ENCODE measurements at regions not wholly inside any gene's neighbourhood (a gene's known extent, or its start where the extent isn't known, plus 50 kb on each side); places are given as distances from the start of the nearest gene placed in this dataset.

- no peak for DNase-seq
Observed at GRCh38 chr21:38740090-38740489, 65.6 kb upstream of the ETS2 start.

- no peak for DNase-seq
Observed at GRCh38 chr21:38741092-38741949, 64.4 kb upstream of the ETS2 start.

GRCh38 chr21:38741950-38742256 is 63.8 kb upstream of the ETS2 start:
- DNase-seq = no peak

DNA sequence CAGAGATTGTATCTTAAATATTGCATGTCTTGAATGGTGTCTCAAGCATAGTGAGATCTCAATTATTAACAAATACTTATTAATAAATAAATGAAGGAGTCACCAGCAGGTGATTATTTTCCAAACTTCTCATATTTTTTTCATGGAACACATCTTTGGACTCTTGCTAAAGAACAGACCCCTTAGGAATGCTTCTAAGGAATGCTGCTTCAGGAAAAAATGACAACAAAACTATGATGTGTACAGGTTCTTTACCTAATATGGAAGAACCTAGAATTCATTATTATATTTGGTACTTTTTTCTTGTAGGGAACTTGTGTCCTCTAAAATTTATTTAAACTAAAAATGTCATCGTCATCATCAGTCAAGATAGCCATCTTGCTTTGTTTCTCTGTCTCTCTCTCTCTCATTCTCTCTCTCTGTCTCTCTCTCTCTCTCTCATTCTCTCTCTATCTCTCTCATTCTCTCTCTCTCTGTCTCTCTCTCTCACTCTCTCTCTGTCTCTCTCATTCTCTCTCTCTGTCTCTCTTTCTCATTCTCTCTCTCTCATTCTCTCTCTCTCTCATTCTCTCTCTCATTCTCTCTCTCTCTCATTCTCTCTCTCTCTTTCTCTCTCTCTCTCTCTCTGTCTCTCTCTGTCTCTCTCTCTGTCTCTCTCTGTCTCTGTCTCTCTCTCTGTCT is 63.0 kb upstream of the ETS2 start:
- no peak for DNase-seq

DNA sequence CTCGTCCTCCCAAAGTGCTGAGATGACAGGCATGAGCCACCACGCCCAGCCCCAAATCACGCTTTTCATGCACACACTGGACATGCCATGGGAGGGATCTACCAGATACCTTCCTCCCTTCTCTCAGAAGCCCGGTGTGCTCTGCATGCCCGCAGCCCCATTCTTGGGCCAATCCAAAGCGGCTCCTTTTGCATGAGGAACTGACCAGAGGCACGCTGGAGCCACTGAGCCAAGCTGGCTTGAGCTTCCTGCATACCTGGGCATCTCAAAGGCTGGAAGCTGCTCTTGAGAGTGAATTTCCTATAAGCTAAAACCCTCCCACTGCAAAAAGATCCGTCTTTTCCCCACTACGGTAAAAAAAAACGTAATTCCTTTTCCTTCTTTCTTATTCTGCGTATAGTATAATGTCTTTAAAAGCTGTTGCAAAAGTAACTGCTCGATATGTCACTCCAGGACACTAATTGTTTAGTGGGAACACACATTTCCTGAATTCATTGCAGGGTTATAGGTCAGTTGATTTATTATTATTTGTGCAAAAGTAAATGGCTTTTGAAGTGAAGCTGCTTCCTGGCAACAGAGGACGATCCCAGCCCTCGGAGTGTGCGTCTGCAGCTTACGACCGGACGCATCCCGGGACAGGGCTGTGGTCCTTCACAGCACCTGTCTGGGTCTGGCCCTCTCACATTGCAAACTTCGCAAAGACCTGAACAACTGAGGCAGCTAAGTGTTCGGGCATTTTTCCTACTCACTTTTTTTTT is 61.8 kb upstream of the ETS2 start:
- no peak for DNase-seq

DNA sequence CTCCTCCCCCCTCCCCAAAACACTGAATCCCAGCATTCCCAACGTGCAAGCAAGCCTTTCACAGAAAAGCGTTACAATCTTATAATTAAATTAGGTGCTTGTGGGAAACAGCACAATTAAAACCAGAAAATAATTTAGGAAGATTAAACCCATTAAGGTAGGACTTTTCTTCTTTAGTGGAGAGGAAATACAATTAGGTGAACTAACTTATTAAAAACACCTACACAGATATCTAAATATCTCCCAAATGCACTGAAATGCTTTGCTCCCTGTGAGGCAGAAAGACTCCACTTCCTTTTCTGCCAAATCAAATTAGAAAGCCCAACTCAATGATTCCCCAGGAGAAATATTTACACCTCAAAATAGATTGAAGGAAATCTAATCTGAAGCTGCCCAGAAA is 60.9 kb upstream of the ETS2 start:
- DNase-seq = no peak

GRCh38 chr21:38747810-38748209 is 57.9 kb upstream of the ETS2 start:
- no peak for DNase-seq

DNA sequence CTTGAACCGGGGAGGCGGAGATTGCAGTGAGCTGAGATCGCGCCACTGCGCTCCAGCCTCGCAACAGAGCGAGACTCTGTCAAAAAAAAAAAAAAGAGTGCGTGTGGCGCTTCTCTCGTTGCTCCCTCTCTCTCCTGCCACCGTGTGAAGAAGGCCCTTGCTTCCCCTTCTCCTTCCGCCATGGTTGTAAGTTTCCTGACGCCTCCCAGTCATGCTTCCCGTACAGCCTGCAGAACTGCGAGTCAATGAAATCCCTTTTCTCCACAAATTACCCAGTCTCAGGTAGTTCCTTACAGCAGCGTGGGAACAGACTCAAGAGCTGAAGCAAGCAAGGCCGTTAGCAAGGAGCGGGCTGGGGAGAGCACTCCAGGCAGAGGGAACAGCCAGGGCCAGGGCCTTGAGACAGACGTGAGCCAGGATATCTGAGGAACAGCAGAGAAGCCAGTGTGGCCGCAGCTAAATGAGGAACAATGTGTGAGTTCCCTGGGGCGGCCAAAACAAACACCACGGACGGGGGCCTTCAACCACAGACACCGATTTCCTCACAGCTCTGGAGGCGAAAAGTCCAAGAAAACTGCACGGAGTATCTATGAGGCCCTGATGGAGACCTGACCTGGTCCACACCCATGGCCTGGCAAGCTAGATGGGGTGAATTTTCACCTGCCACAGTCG is 54.2 kb upstream of the ETS2 start:
- DNase-seq = peak in 13 of 58 donors; percentile 2 to 26 (median 11)

DNA sequence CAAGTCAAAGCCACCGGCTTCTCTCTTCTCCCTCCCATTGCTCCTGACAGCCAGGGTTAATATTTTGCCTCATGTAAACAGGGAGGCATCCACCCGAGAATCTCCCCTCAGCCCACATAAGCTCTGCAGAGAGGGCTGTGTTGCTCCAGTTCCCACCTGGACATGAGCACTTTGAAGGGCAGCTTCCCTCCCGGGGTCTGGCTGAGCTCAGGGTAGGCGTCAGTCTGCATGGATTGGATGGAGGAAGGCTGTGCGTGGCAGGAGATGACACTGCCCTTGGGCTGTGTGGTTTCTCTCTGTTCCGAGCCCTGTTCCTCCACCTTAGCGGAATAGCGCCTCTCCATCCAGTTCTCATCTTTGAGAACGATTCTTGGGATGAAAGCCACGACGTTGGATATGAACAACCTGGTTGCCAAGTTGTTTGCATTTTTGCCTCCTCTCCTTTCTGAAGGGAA is 53.7 kb upstream of the ETS2 start:
- DNase-seq = no peak

DNA sequence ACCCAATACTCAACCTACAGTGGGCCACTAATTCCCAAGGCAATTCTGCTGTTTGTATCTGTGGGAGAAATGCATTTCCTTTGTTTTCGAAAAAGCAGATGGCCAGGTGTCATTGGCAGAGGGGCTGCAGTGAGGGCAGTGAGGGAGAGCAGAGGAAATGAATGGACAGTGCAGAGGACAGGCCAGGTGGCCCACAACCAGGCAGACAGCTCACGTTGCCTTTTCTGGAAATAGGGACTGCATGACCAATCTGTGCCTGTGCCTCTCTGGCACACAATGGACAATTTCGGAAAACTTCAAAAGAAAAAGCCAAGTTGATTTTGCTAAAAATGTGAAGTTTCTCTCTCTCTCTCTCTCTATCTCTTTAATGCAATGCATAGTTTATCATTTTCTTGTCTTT is 52.6 kb upstream of the ETS2 start:
- DNase-seq = no peak

DNA sequence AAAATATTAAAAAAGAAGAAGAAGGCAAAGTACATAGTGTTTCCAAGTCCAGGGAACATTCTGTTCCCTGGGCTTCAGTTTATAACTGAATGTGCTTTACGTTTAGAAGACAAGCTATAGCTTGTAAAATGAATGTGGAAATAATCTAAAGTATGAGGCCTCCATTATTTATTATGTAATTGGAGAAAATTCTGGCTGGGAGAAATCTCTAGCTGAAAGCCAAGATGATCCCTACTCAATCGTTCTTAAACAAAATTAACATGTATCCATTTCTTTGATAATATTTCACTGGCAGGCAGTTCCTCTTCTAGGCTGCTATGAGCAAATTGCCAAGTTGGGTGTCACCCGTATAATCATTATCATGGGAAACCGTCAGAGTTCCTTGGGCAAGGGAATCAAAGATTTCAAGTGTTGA is 52.2 kb upstream of the ETS2 start:
- no peak for DNase-seq

Measured in anterior cingulate cortex (tissue), 58 donors.